GM13977 (cell line): ENCODE measurements at regions not wholly inside any gene's neighbourhood (a gene's known extent, or its start where the extent isn't known, plus 50 kb on each side); places are given as distances from the start of the nearest gene placed in this dataset.

Source experiments
- DNase-seq: peaks from one replicate; pipeline ENCODE4 v3.0.0; 2012; ENCODE audit warnings: low spot score
- CTCF ChIP-seq: IDR thresholded peaks from 2 replicates; pipeline ENCODE4 v1.5.1; 2012; ENCODE audit warnings: mild to moderate bottlenecking, control low read depth; ENCODE audit not compliant: insufficient read depth; ENCODE audit errors: extremely low read depth, missing control alignments
- in situ Hi-C: fragments of 300-500 bp; cut with MboI; formaldehyde crosslinking; loops from one replicate; pipeline ENCODE4 v1.12.0; 2022; ENCODE audit warnings: low sequenced_read_pairs, low pct_unique_long_range_greater_than_20kb, mixed read lengths, inconsistent platforms; ENCODE audit not compliant: unreplicated experiment

DNA sequence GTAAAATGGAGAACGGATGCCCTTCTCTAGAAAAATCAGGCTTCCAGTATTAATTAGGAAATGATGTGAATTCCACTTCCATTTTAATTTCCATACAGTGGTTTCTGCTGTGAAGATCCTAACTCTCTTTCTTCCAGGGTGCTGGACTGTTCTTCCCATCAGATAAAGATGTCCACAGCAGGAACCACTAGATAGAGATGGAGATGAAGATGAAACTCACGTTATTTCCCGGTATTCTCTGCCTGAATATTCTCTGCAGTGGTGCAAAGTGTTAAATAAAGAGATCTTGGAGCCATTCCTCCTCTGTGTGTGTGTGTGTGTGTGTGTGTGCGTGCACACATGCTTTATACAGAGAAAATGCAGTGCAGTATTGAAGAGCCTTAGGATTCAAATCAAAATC, 727.5 kb downstream of the KCNJ2 start:
- no peak for TF ChIP-seq CTCF
- in situ Hi-C loops = no loop called here
- DNase-seq = no peak

- no peak for TF ChIP-seq CTCF
- no peak for DNase-seq
- in situ Hi-C loops = no loop called here
Observed at GRCh38 chr17:70897446-70897845, 728.1 kb downstream of the KCNJ2 start.

DNA sequence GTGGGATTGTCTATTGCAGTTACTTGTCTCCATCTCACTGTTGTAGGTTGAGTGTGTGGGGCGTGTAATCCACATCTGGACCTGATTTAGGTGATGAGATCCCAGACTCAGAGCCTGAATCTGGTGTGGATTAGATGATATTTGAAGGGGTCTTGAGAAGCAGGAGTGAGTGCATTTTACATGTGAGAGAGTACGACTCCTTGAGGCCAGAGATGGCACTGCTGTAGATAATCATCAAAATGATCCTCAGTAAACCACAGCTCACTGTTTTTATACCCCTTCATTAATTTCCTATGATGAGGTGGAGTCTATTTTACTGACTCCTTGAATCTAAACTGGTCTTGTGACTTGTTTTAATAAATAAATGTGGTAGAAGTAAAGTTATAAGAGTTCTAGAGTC, 732.5 kb downstream of the KCNJ2 start:
- TF ChIP-seq CTCF = no peak
- DNase-seq = no peak
- in situ Hi-C loops = no loop called here

DNA sequence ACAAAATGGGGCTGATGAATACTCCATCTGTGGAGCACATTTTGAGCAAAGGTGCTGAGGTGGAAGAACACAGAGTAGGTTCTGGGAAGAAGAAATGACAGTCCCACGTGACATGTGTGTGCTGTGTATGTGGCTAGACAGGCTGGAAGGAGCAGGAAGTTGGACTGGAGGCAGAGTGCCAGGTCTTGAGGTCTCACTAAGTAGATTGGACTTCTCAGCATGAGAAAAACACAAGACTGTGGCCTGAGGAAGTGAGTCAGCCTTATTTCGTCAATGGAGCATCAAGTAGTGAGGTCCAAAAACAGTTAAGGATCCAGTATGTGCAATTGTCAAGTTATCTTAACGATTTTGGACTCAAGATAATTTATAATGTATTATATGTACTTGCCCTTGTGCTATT, 736.5 kb downstream of the KCNJ2 start:
- in situ Hi-C loops = no loop called here
- no peak for TF ChIP-seq CTCF
- no peak for DNase-seq

- TF ChIP-seq CTCF = no peak
- in situ Hi-C loops = no loop called here
- no peak for DNase-seq
Observed at GRCh38 chr17:70906808-70907207, 737.5 kb downstream of the KCNJ2 start.

GRCh38 chr17:70912716-70913485, 743.6 kb downstream of the KCNJ2 start:
- no peak for TF ChIP-seq CTCF
- DNase-seq = no peak
- in situ Hi-C loops = no loop called here
